ENCODE measurements at regions not wholly inside any gene's neighbourhood (a gene's known extent, or its start where the extent isn't known, plus 50 kb on each side); places are given as distances from the start of the nearest gene placed in this dataset.

- Mint-ChIP-seq H3K4me1 (ENCODE audit: low read depth) (no peaks in the 10 kb centered on the region), H3K27ac (no peak overlapping the region), H3K9me3 (no peaks in the 10 kb centered on the region), H3K4me3 (no peak overlapping the region), H3K27me3 (no peaks in the 10 kb centered on the region), H3K36me3 (no peaks in the 10 kb centered on the region)
- intact Hi-C loops (cut with micrococcal nuclease) = no loop called here
- ChIA-PET CTCF (no interaction called here), POLR2A (no interaction called here)
- no peak for DNase-seq
These were observed 334.7 kb upstream of the ZEB2 start for GRCh38 chr2:144854596-144854995.

DNA sequence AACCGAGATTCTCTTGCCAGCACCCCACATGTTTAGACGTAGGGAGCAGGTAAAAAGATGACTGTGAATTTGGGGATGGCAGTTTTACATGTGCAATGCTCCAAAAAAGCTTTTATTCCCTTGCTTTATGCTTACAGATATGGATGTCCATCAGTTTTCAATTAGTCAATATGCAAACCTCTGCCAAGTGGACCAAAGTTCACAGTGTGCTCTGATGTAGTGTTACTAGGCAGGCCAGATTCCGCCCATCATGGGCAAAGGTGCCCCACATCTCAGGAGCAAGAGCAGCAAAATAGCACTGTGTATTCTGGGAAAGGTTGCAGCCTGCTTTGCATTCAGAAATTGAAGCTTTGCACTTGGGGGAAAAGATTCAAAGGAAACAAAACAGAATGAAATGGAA is 329.7 kb upstream of the ZEB2 start:
- H3K9me3 Mint-ChIP-seq = no peaks in the 10 kb centered on the region

DNA sequence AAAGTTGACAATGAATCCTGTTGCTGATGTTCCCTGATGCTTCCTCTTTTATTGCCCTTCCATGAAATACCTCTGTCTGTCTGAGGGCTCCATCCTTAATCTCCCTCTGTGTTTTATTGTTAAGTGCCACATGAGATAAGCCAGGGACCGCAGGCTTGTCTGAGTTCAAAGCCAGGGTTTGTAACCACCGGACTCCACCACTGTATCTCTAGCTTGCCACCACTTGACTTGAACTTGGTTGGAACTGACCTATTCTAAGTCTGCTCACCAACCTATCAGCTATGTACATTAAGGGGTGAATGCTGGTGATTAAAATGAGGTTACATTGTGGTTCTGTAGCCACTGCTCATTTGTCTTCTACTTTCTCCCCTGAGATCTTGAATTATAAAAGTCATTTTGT is 328.5 kb upstream of the ZEB2 start:
- no peak overlapping the region for H3K4me3 Mint-ChIP-seq
- ChIA-PET POLR2A (no interaction called here), CTCF (no interaction called here)
- DNase-seq = no peak
- intact Hi-C loops (cut with micrococcal nuclease) = no loop called here
- no peaks in the 10 kb centered on the region for H3K4me1 Mint-ChIP-seq (ENCODE audit: low read depth)
- H3K27ac Mint-ChIP-seq = no peak overlapping the region
- no peaks in the 10 kb centered on the region for H3K9me3 Mint-ChIP-seq
- H3K27me3 Mint-ChIP-seq = no peaks in the 10 kb centered on the region
- no peaks in the 10 kb centered on the region for H3K36me3 Mint-ChIP-seq

More for the DNA sequence above, 329.7 kb upstream of the ZEB2 start:
- ChIA-PET CTCF (no interaction called here), POLR2A (no interaction called here)
- intact Hi-C loops (cut with micrococcal nuclease) = no loop called here
- Mint-ChIP-seq H3K4me3 (no peak overlapping the region), H3K36me3 (no peaks in the 10 kb centered on the region), H3K27ac (no peak overlapping the region), H3K27me3 (no peaks in the 10 kb centered on the region), H3K4me1 (ENCODE audit: low read depth) (no peaks in the 10 kb centered on the region)
- DNase-seq = no peak

- Mint-ChIP-seq H3K9me3 (no peaks in the 10 kb centered on the region), H3K27ac (no peak overlapping the region), H3K4me3 (no peak overlapping the region), H3K36me3 (no peaks in the 10 kb centered on the region), H3K27me3 (no peaks in the 10 kb centered on the region), H3K4me1 (ENCODE audit: low read depth) (no peaks in the 10 kb centered on the region)
- no peak for DNase-seq
- intact Hi-C loops (cut with micrococcal nuclease) = no loop called here
- POLR2A ChIA-PET = no interaction called here
- CTCF ChIA-PET = no interaction called here
These were observed 327.6 kb upstream of the ZEB2 start for GRCh38 chr2:144847347-144848080.

GRCh38 chr2:144836635-144837350 is 316.9 kb upstream of the ZEB2 start:
- CTCF ChIA-PET = no interaction called here

DNA sequence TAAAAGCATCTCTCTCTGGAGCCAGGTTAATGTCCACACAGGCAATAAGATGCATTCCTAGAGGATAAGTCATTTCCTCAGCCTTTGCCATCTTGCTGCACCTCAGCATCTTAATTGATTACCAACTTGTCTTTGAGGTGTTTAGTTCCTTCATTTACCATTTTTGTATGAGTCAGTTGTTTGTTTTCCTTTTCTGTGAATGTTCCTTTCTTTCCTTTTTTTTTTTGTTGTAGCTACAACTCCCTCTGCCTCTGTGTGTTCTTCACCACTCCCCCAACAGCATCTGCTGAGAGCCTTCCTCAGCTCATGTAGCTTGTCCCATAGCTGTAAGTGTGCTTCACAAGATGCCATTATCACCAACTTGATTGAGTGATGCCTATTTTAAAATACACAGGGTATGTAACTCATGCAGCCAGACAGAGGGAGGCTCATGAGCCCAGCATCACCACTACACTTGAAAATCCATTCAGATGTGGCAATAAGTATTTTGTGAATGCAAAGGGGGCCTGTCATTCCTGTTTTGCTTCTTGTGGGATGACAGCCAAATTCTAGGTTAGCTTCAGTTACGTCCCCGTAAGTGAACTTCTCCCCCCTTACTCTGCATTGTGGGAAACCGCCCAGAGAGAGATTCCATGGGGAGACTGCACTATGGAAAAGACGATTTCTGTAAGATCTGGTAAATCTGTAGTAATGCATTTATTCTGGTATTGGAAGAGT is 315.9 kb upstream of the ZEB2 start:
- CTCF ChIA-PET = no interaction called here
- Mint-ChIP-seq H3K4me3 (no peak overlapping the region), H3K9me3 (no peaks in the 10 kb centered on the region), H3K27ac (no peak overlapping the region), H3K4me1 (ENCODE audit: low read depth) (no peaks in the 10 kb centered on the region), H3K27me3 (no peaks in the 10 kb centered on the region), H3K36me3 (no peaks in the 10 kb centered on the region)
- POLR2A ChIA-PET = no interaction called here
- intact Hi-C loops (cut with micrococcal nuclease) = no loop called here
- DNase-seq = no peak

More at GRCh38 chr2:144836635-144837350, 316.9 kb upstream of the ZEB2 start:
- Mint-ChIP-seq H3K4me1 (ENCODE audit: low read depth) (no peaks in the 10 kb centered on the region), H3K27me3 (no peaks in the 10 kb centered on the region), H3K4me3 (no peak overlapping the region), H3K36me3 (no peaks in the 10 kb centered on the region), H3K27ac (no peak overlapping the region), H3K9me3 (no peaks in the 10 kb centered on the region)
- no peak for DNase-seq
- POLR2A ChIA-PET = no interaction called here
- intact Hi-C loops (cut with micrococcal nuclease) = no loop called here

GRCh38 chr2:144834998-144835633 is 315.2 kb upstream of the ZEB2 start:
- Mint-ChIP-seq H3K27me3 (no peaks in the 10 kb centered on the region), H3K4me3 (no peak overlapping the region), H3K36me3 (no peaks in the 10 kb centered on the region), H3K9me3 (no peaks in the 10 kb centered on the region), H3K4me1 (ENCODE audit: low read depth) (no peaks in the 10 kb centered on the region), H3K27ac (no peak overlapping the region)
- DNase-seq = no peak
- CTCF ChIA-PET = no interaction called here
- POLR2A ChIA-PET = no interaction called here
- intact Hi-C loops (cut with micrococcal nuclease) = no loop called here

DNA sequence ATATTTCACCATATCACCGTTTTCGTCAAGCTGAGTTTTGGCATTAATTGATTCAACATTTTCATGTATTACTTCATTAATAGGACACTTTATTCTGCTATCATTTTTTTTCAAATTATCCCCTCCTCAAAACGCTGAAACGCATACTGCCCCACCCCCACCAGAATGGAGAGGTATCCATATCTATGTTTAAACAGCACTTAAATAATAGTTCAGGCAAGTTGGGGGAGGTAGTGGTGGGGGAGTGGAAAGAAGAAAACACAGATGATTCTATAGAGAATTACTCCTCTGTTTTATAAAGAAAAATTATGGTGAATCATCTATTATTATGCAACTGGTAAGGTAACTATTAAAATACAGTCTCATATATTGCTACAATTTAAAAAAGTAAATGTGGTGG is 314.4 kb upstream of the ZEB2 start:
- Mint-ChIP-seq H3K36me3 (no peaks in the 10 kb centered on the region), H3K4me1 (ENCODE audit: low read depth) (no peaks in the 10 kb centered on the region), H3K9me3 (no peaks in the 10 kb centered on the region), H3K27me3 (no peaks in the 10 kb centered on the region), H3K27ac (no peak overlapping the region), H3K4me3 (no peak overlapping the region)
- ChIA-PET CTCF (no interaction called here), POLR2A (no interaction called here)
- intact Hi-C loops (cut with micrococcal nuclease) = no loop called here
- no peak for DNase-seq

DNA sequence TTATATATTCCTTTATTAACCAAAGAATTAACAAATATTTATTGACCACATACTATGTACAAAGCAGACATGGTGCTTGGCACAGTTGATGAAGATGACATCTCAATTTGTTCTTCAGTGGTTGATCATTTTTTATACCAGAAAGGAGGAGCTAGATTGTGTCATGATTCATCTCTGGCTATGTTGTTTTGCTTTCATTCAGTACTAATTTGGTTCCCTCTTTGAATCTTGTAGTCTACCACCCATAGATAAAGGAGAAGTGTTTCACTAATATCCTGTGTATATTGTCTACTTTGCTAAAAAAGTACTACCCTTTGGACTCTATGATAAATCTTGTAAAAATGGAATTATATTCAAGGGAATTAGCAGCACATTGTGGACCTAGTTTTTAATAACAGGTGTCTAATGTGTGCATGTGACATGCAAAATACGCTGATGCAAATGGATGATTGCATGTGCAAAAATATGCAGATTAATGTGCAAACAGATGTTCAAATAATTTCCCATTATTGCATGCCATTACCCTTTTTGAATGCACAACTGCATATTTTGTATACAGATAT is 313.2 kb upstream of the ZEB2 start:
- no peak for DNase-seq
- Mint-ChIP-seq H3K27ac (no peak overlapping the region), H3K27me3 (no peaks in the 10 kb centered on the region), H3K9me3 (no peaks in the 10 kb centered on the region), H3K4me1 (ENCODE audit: low read depth) (no peaks in the 10 kb centered on the region), H3K36me3 (no peaks in the 10 kb centered on the region), H3K4me3 (no peak overlapping the region)
- intact Hi-C loops (cut with micrococcal nuclease) = no loop called here
- ChIA-PET CTCF (no interaction called here), POLR2A (no interaction called here)

DNA sequence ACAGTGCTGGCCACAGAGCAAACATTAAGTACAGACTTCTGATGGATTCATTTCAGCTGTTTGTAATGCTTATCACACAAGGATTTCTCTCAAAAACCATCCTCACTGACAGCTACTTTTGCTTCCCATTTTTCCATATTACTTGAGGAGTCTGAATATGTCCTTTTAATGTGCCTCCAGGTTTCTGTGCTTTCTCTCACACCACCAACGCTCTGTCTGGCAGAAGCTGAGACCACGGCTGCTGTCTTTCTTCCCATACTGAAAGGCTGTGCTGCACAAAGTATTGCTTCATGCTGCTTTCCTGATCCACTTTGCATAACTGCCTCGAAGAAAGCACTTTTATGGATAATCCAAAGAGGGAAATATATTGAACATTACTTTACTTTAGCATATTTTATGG is 312.1 kb upstream of the ZEB2 start:
- CTCF ChIA-PET = no interaction called here
- DNase-seq = no peak
- no peaks in the 10 kb centered on the region for H3K4me1 Mint-ChIP-seq (ENCODE audit: low read depth)
- no peaks in the 10 kb centered on the region for H3K9me3 Mint-ChIP-seq
- no peaks in the 10 kb centered on the region for H3K27me3 Mint-ChIP-seq
- no peaks in the 10 kb centered on the region for H3K36me3 Mint-ChIP-seq
- POLR2A ChIA-PET = no interaction called here
- no peak overlapping the region for H3K27ac Mint-ChIP-seq
- intact Hi-C loops (cut with micrococcal nuclease) = no loop called here
- no peak overlapping the region for H3K4me3 Mint-ChIP-seq

DNA sequence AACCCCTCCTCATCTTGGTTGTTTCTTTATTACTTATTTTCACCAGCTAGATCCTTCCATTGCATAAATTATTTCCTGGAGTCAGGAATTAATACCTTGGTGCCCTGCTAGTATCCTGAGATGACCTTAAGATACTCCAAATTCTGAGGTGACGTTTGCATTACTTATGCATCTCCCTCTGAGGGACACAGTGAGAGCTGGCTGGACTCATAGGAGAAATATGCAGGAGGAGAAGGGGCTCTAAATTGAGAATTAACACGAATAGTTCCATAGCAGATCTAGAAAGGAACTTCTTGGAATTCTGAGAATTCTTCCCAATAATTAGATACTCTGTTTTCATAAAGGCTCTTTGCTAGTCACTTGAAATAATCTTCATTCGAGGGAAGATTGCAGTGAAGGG is 310.6 kb upstream of the ZEB2 start:
- DNase-seq = no peak
- ChIA-PET POLR2A (no interaction called here), CTCF (no interaction called here)
- H3K36me3 Mint-ChIP-seq = no peaks in the 10 kb centered on the region
- no peak overlapping the region for H3K4me3 Mint-ChIP-seq
- H3K4me1 Mint-ChIP-seq (ENCODE audit: low read depth) = no peaks in the 10 kb centered on the region
- intact Hi-C loops (cut with micrococcal nuclease) = no loop called here
- no peak overlapping the region for H3K27ac Mint-ChIP-seq
- H3K9me3 Mint-ChIP-seq = no peaks in the 10 kb centered on the region
- H3K27me3 Mint-ChIP-seq = no peaks in the 10 kb centered on the region

GRCh38 chr2:144827404-144827803 is 307.5 kb upstream of the ZEB2 start:
- Mint-ChIP-seq H3K9me3 (no peaks in the 10 kb centered on the region), H3K4me1 (ENCODE audit: low read depth) (no peaks in the 10 kb centered on the region), H3K27ac (no peak overlapping the region), H3K36me3 (no peaks in the 10 kb centered on the region), H3K27me3 (no peaks in the 10 kb centered on the region), H3K4me3 (no peak overlapping the region)
- CTCF ChIA-PET = no interaction called here
- no peak for DNase-seq
- intact Hi-C loops (cut with micrococcal nuclease) = no loop called here
- POLR2A ChIA-PET = interaction anchor here (0.6 kb wide), 1 partner anchor 40 kb away, joined by 3 read pairs; no protein-coding TSS in a partner anchor
